ENCODE measurements at regions not wholly inside any gene's neighbourhood (a gene's known extent, or its start where the extent isn't known, plus 50 kb on each side); places are given as distances from the start of the nearest gene placed in this dataset.

DNA sequence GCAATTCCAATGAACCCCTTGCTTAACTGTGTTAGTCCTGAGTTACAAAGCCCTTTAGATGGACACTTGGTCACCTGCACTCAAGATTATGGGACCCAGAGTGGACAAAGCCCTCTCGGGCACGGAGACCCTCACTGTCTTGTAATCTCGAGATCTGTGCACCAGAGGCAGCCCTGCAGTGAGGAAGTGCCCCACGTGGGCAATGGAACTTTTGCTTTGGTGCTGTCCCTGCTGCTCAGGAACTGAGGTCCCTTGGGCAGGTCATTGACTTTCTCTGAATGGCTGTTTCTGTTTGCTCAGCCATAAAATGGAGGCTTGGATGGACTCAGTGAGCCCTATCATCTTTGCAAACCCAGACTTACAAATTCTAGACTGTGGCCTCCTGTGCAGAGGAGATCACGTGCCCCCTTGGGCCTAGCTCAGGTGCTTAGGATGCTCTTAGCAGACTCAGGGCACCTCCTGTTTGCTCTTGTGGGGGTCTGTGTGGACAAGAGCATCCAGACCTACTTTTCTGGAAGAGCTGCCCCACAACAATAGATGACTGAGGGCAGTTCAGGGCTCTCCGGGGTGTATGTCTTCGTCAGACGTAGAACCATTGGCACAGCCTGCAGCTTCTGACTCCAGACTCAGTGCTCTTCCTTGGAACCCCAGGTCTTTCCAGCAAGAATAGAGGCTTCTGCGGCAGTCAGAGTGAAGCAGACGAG is 94.5 kb upstream of the HS6ST1 start:
- no peak for TF ChIP-seq POLR2AphosphoS5 (IDR thresholded peaks at IDR 0.05; ENCODE audit: low read depth, low read length)
- 54% methylated on average over 10 of the region's 10 CpGs for WGBS (ENCODE audit: low lambda C conversion rate)
- Histone ChIP-seq H3K36me3 (replicated peaks in 1 of 2; ENCODE audit: control insufficient read depth in 1 of 2, insufficient read depth in 2 of 2, low read length in 1 of 2) (no peaks in the 10 kb centered on the region), H3F3A (replicated peaks; ENCODE audit: insufficient read depth) (no peaks in the 10 kb centered on the region), H3K4me3 (ENCODE audit: low read depth in 2 of 2, low read length in 1 of 2) (no peak overlapping the region), H3K9me2 (no peaks in the 10 kb centered on the region), H3K4me2 (no peak overlapping the region), H3K27me3 (ENCODE audit: insufficient read depth) (no peaks in the 10 kb centered on the region), H2AFZ (ENCODE audit: low read depth) (no peak overlapping the region), H3K79me2 (ENCODE audit: insufficient read depth) (no peaks in the 10 kb centered on the region), H3K27ac (ENCODE audit: low read depth in 2 of 2, low read length in 1 of 2) (peak overlapping the region in 1 of 2 experiments; percentile 94; a peak in 2 of 4 replicates), H4K20me1 (ENCODE audit: insufficient read depth) (no peaks in the 10 kb centered on the region), H3K9me3 (no peaks in the 10 kb centered on the region), H3K4me1 (ENCODE audit: control insufficient read depth in 1 of 2, insufficient read depth in 2 of 2, low read depth in 1 of 2, low read length in 1 of 2) (peaks cover 0 to 50% of the 10 kb centered on the region in 2 experiments; a peak in 1 of 4 replicates), H3K9ac (no peak overlapping the region)
- no peak for DNase-seq
- CTCF ChIA-PET: interaction anchor here (1.0 to 1.8 kb wide), 6 partner anchors 11 to 92 kb away, joined by 3 to 10 read pairs (median 5); no protein-coding TSS in a partner anchor
- POLR2A ChIA-PET: interaction anchor here (0.7 to 1.5 kb wide), 5 partner anchors 11 to 96 kb away, joined by 3 to 6 read pairs (median 3); no protein-coding TSS in a partner anchor

GRCh38 chr2:128413718-128414341 is 95.2 kb upstream of the HS6ST1 start:
- no peaks in the 10 kb centered on the region for H3K9me2 ChIP-seq
- no peak overlapping the region for H3K9ac ChIP-seq
- H3F3A ChIP-seq (replicated peaks; ENCODE audit: insufficient read depth): no peaks in the 10 kb centered on the region
- H3K27me3 ChIP-seq (ENCODE audit: insufficient read depth): no peaks in the 10 kb centered on the region
- H3K4me3 ChIP-seq (ENCODE audit: low read depth in 2 of 2, low read length in 1 of 2): no peak overlapping the region
- POLR2A ChIA-PET: interaction anchor here (0.7 to 1.5 kb wide), 5 partner anchors 11 to 97 kb away, joined by 3 to 6 read pairs (median 3); no protein-coding TSS in a partner anchor
- H3K36me3 ChIP-seq (replicated peaks in 1 of 2; ENCODE audit: control insufficient read depth in 1 of 2, insufficient read depth in 2 of 2, low read length in 1 of 2): no peaks in the 10 kb centered on the region
- H4K20me1 ChIP-seq (ENCODE audit: insufficient read depth): no peaks in the 10 kb centered on the region
- H3K27ac ChIP-seq (ENCODE audit: low read depth in 2 of 2, low read length in 1 of 2): peak overlapping the region in 1 of 2 experiments; percentile 94; a peak in 2 of 4 replicates
- H3K9me3 ChIP-seq: no peaks in the 10 kb centered on the region
- peak; percentile 82 for DNase-seq
- H3K4me2 ChIP-seq: no peak overlapping the region
- CTCF ChIA-PET: interaction anchor here (1.0 to 1.8 kb wide), 7 partner anchors 10 to 92 kb away, joined by 3 to 10 read pairs (median 5); no protein-coding TSS in a partner anchor
- H3K4me1 ChIP-seq (ENCODE audit: control insufficient read depth in 1 of 2, insufficient read depth in 2 of 2, low read depth in 1 of 2, low read length in 1 of 2): peaks cover 0 to 43% of the 10 kb centered on the region in 2 experiments; a peak in 1 of 4 replicates
- no peaks in the 10 kb centered on the region for H3K79me2 ChIP-seq (ENCODE audit: insufficient read depth)
- 4% methylated on average over 4 of the region's 5 CpGs for WGBS (ENCODE audit: low lambda C conversion rate)
- TF ChIP-seq TCF12 (IDR thresholded peaks at IDR 0.05) (peak; percentile 10; the same call in 1 of the 2 replicates), MAX (IDR thresholded peaks at IDR 0.05; ENCODE audit: low read depth) (no peak), GABPA (IDR thresholded peaks at IDR 0.05; ENCODE audit: low read depth) (no peak), RCOR1 (IDR thresholded peaks at IDR 0.05; ENCODE audit: low read length) (peak; percentile 80), FOSL2 (IDR thresholded peaks at IDR 0.05; ENCODE audit: borderline replicate concordance, low read depth) (no peak), EP300 (IDR thresholded peaks at IDR 0.05; ENCODE audit: borderline replicate concordance in 1 of 2, low read depth in 1 of 2, low read length in 1 of 2) (peak in 1 of 2 experiments; percentile 93; a peak in 2 of 4 replicates), FOXM1 (IDR thresholded peaks at IDR 0.05; ENCODE audit: low read depth) (no peak), NRF1 (IDR thresholded peaks at IDR 0.05; ENCODE audit: low read depth, low read length) (no peak), JUND (IDR thresholded peaks at IDR 0.05) (no peak), IRF3 (IDR thresholded peaks at IDR 0.05; ENCODE audit: low read depth, low read length) (no peak), RXRA (IDR thresholded peaks at IDR 0.05; ENCODE audit: borderline replicate concordance, low read depth) (no peak), EZH2phosphoT487 (IDR thresholded peaks at IDR 0.05; ENCODE audit: borderline replicate concordance, low read depth) (no peak), CHD2 (IDR thresholded peaks at IDR 0.05; ENCODE audit: low read length, partially characterized antibody) (peak; percentile 30), MEF2A (IDR thresholded peaks at IDR 0.05; ENCODE audit: borderline replicate concordance, low read depth) (no peak), RAD21 (IDR thresholded peaks at IDR 0.05; ENCODE audit: low read length) (peak; percentile 3; the same call in 1 of the 2 replicates), MXI1 (IDR thresholded peaks at IDR 0.05; ENCODE audit: low read depth, low read length) (no peak), GATA2 (CRISPR knock-in tag; IDR thresholded peaks at IDR 0.05) (peak; percentile 92), REST (IDR thresholded peaks at IDR 0.05; ENCODE audit: low read depth, low read length) (no peak), FOXJ3 (CRISPR knock-in tag; IDR thresholded peaks at IDR 0.05) (peak; percentile 92)
- TF ChIP-seq, protein P1, sequence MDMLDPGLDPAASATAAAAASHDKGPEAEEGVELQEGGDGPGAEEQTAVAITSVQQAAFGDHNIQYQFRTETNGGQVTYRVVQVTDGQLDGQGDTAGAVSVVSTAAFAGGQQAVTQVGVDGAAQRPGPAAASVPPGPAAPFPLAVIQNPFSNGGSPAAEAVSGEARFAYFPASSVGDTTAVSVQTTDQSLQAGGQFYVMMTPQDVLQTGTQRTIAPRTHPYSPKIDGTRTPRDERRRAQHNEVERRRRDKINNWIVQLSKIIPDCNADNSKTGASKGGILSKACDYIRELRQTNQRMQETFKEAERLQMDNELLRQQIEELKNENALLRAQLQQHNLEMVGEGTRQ (IDR thresholded peaks at IDR 0.05; ENCODE audit: borderline replicate concordance, low read depth, low read length): no peak
- no peak overlapping the region for H2AFZ ChIP-seq (ENCODE audit: low read depth)

Measured in SK-N-SH (cell line).